ENCODE measurements at regions not wholly inside any gene's neighbourhood (a gene's known extent, or its start where the extent isn't known, plus 50 kb on each side); places are given as distances from the start of the nearest gene placed in this dataset.
"Not testable (repeated sequence)": the region's sequence is repeated elsewhere in the genome, so short reads cannot be mapped to it uniquely, and the experiment has no call there.

DNA sequence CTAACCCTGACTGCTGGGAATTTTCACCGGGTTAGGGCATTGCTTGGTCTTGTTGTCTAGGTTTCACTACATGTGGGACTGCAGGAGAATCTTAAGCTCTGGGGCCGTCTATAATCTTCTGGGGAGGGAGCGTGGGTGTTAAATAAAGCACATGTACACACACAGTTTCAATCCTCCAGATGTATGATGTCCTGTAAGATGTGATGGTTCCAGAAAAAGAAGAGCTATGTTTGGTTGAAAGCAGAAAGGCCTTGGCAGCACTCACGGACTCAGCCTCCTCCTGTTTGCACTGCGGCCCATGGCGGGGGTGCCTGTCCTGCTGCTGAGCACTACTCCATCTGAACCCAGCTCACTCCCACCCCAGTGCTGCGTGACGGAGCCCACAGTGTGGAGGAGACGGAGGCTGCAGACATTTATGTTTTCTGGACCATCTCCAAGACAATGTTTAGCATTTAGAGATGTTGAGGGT lies 343.5 kb downstream of the TEX29 start:
- H3K4me3 ChIP-seq = no peak overlapping the region
- no peak for DNase-seq (ENCODE audit: low spot score)
- no peak for TF ChIP-seq CTCF (IDR thresholded peaks at IDR 0.05)
- H3K27ac ChIP-seq = no peak overlapping the region
- no peaks in the 10 kb centered on the region for H3K9me3 ChIP-seq
- no peaks in the 10 kb centered on the region for H3K36me3 ChIP-seq
- no peaks in the 10 kb centered on the region for H3K27me3 ChIP-seq
- no peaks in the 10 kb centered on the region for H3K4me1 ChIP-seq

GRCh38 chr13:111664696-111665095 lies 344.3 kb downstream of the TEX29 start:
- Histone ChIP-seq H3K27me3 (no peaks in the 10 kb centered on the region), H3K36me3 (no peaks in the 10 kb centered on the region), H3K9me3 (no peaks in the 10 kb centered on the region), H3K4me3 (no peak overlapping the region), H3K4me1 (no peaks in the 10 kb centered on the region), H3K27ac (no peak overlapping the region)
- no peak for TF ChIP-seq CTCF (IDR thresholded peaks at IDR 0.05)
- peak; percentile 50 for DNase-seq (ENCODE audit: low spot score)

DNA sequence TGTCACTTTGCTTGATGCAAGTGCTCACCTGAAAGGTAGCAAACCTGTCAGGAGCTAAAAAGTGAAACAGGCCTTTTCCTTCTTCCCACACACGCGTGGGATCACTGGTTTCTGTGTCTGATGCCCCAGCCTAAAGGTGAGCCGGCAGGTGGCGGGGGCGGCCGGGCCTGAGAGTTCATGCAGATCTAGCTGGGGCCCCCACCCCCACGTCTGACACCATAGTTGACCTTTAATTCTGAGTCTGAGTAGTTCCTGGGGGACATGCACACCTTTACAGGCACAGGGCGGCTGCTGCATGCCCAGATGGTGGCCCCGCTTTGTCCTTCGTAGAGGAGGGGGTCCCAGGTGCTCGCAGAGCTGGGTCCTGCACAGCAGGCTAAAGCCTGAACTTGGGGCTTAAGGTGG lies 345.3 kb downstream of the TEX29 start:
- Histone ChIP-seq H3K4me3 (no peak overlapping the region), H3K4me1 (no peaks in the 10 kb centered on the region), H3K27me3 (no peaks in the 10 kb centered on the region), H3K27ac (no peak overlapping the region), H3K36me3 (no peaks in the 10 kb centered on the region), H3K9me3 (no peaks in the 10 kb centered on the region)
- DNase-seq (ENCODE audit: low spot score) = no peak
- TF ChIP-seq CTCF (IDR thresholded peaks at IDR 0.05) = no peak

- Histone ChIP-seq H3K4me1 (no peaks in the 10 kb centered on the region), H3K27ac (no peak overlapping the region), H3K27me3 (no peaks in the 10 kb centered on the region), H3K9me3 (no peaks in the 10 kb centered on the region), H3K36me3 (no peaks in the 10 kb centered on the region), H3K4me3 (no peak overlapping the region)
- peak; percentile 1 for DNase-seq (ENCODE audit: low spot score)
- no peak for TF ChIP-seq CTCF (IDR thresholded peaks at IDR 0.05)
These were observed 345.8 kb downstream of the TEX29 start for GRCh38 chr13:111666164-111666776.

DNA sequence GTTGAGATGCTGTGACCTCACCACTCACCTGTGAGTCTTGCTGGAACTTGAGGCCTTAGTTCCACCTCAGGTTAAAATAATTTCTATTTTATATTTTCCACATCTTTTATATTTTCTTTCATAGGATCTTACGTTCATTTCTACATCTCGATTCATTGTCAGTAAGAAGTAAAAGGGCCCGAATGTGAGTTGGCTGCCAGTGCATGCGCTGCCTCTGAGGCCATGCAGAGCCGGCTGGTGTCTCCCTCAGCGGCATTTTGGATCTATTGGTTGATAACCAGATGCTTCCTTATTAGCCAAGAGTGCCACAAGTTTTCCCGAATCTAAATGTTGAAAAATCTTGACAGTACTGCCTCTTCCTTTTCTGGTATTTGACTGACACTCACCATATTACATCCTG lies 347.3 kb downstream of the TEX29 start:
- Histone ChIP-seq H3K4me3 (no peak overlapping the region), H3K27me3 (no peaks in the 10 kb centered on the region), H3K36me3 (no peaks in the 10 kb centered on the region), H3K27ac (no peak overlapping the region), H3K4me1 (no peaks in the 10 kb centered on the region), H3K9me3 (no peaks in the 10 kb centered on the region)
- no peak for DNase-seq (ENCODE audit: low spot score)
- no peak for TF ChIP-seq CTCF (IDR thresholded peaks at IDR 0.05)

DNA sequence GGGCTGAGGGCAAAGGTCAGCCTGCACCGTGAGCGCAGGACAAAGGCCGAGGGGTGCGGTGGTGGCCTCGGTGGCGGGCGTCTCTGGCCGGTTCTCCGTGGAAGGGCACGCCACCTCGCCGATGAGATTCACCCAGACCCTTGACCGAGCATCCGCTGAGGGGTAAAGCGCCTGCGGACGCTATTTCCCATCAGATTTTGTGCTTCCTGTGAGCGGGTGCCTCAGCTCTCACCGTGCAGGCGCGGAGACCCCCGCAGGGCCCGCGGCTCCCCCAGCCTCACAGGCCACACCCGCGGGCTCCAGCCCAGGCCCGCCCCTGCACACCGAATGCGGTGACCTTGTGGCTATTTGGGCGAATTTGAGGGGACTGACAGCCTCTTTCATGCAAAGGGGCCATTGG lies 348.0 kb downstream of the TEX29 start:
- H3K9me3 ChIP-seq = no peaks in the 10 kb centered on the region
- no peak for DNase-seq (ENCODE audit: low spot score)
- H3K27ac ChIP-seq = no peak overlapping the region
- H3K27me3 ChIP-seq = no peaks in the 10 kb centered on the region
- no peaks in the 10 kb centered on the region for H3K4me1 ChIP-seq
- H3K36me3 ChIP-seq = no peaks in the 10 kb centered on the region
- TF ChIP-seq CTCF (IDR thresholded peaks at IDR 0.05) = no peak
- H3K4me3 ChIP-seq = no peak overlapping the region

GRCh38 chr13:111672198-111672597 lies 351.8 kb downstream of the TEX29 start:
- not testable (repeated sequence) for H3K27ac ChIP-seq; H3K9me3 ChIP-seq; H3K36me3 ChIP-seq; H3K27me3 ChIP-seq; H3K4me3 ChIP-seq; DNase-seq (ENCODE audit: low spot score); H3K4me1 ChIP-seq

DNA sequence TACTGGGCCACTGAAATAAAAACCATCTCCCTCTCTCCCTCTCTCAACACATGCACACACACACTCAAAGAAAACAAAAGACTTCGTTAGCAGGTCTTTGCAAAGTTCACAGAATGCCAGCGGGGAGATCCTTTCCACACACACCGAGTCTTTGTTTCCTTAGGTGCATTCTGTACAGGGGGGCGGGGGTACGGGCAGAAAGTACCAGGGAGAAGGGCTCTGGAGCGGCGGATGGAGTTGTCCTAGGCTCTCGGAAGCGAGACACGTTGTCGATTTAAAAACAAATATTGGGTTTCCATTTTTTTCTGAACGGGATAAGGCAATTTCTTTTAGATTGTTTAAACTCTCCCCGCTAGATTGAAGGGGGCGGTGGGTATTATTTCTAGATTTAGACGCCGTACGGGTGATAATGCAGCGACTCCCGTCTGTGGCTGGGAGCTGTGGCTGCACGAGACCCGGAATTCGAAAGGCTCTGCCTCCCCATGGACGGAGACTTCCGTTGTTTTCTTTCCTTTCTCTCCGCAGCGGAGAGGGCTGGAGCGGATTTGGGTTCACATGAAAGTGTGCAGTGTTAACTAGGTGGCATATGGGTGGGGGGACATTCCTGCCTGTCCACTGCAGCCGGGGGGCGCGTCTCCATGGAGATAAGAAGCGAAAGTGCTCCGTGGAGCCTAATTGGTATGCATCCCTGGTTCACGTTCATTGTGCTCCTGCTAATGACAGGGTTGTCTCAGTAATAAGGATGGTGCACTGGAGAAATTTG lies 357.9 kb downstream of the TEX29 start:
- DNase-seq (ENCODE audit: low spot score); H3K4me1 ChIP-seq; H3K27me3 ChIP-seq; H3K36me3 ChIP-seq; H3K4me3 ChIP-seq; H3K27ac ChIP-seq; H3K9me3 ChIP-seq: not testable (repeated sequence)
